Natural killer cell (primary cell): ENCODE measurements at regions not wholly inside any gene's neighbourhood (a gene's known extent, or its start where the extent isn't known, plus 50 kb on each side); places are given as distances from the start of the nearest gene placed in this dataset.

Experiments used
- ATAC-seq, 3 donors: fragments of 150-1000 bp in 2 of 3; fragments of 200-7000 bp in 1 of 3; cut with Tn5 transposase; 1 replicate in 1 of 3; 2 replicates in 2 of 3; pipeline ENCODE4 v1.10.0; 2021; ENCODE audit warnings: mild to moderate bottlenecking in 2 of 3, moderate library complexity in 2 of 3
- DNase-seq, 2 donors: peaks; one replicate each; pipeline versions ENCODE4 v3.0.0 to v3.0.0-alpha.2; 2013 to 2021; ENCODE audit warnings: mixed read lengths in 1 of 2
- H3K27ac ChIP-seq: one replicate; pipeline ENCODE4 v1.5.1; 2013; ENCODE audit warnings: mild to moderate bottlenecking, low read length
- H3K27me3 ChIP-seq: one replicate; pipeline ENCODE4 v1.6.1; 2013; ENCODE audit warnings: low read length; ENCODE audit not compliant: control insufficient read depth, insufficient read depth
- H3K36me3 ChIP-seq: one replicate; pipeline ENCODE4 v1.6.1; 2013; ENCODE audit warnings: low read length; ENCODE audit not compliant: control insufficient read depth, insufficient read depth
- H3K4me1 ChIP-seq: one replicate; pipeline ENCODE4 v1.6.1; 2013; ENCODE audit warnings: low read length; ENCODE audit not compliant: control insufficient read depth, insufficient read depth
- H3K4me3 ChIP-seq: one replicate; pipeline ENCODE4 v1.5.1; 2013; ENCODE audit warnings: low read length
- H3K9me3 ChIP-seq: one replicate; pipeline ENCODE4 v1.6.1; 2013; ENCODE audit warnings: low read length; ENCODE audit not compliant: control insufficient read depth, insufficient read depth
- H3K27ac Mint-ChIP-seq, 2 donors: one replicate each; pipeline ENCODE4 v1.8.0; 2022; ENCODE audit warnings: mild to moderate bottlenecking in 2 of 2, mixed read lengths in 2 of 2, moderate library complexity in 1 of 2
- H3K27me3 Mint-ChIP-seq, 2 donors: one replicate each; pipeline ENCODE4 v1.8.0; 2022; ENCODE audit warnings: low read depth in 2 of 2, mixed read lengths in 2 of 2
- H3K36me3 Mint-ChIP-seq: one replicate; pipeline ENCODE4 v1.8.0; 2022; ENCODE audit warnings: mixed read lengths
- H3K4me1 Mint-ChIP-seq, 2 donors: one replicate each; pipeline ENCODE4 v1.8.0; 2022; ENCODE audit warnings: mixed read lengths in 2 of 2
- H3K4me3 Mint-ChIP-seq: one replicate; pipeline ENCODE4 v1.8.0; 2022; ENCODE audit warnings: mild to moderate bottlenecking, moderate library complexity, mixed read lengths
- H3K9me3 Mint-ChIP-seq, 2 donors: one replicate each; pipeline ENCODE4 v1.8.0; 2022; ENCODE audit warnings: mixed read lengths in 2 of 2
- WGBS: methylation state at CpG from one replicate; pipeline ENCODE4 v1.1.7; 2013; ENCODE audit warnings: missing lambda C conversion rate; ENCODE audit not compliant: insufficient coverage; 5-methylcytosine and 5-hydroxymethylcytosine counted together
- intact Hi-C: fragments of 100-400 bp; cut with micrococcal nuclease; formaldehyde crosslinking; loops from one replicate; pipeline ENCODE4 v1.14.2; 2022
- TF ChIP-seq, protein P1 (sequence below): fragments of 200-600 bp; IDR thresholded peaks from one replicate; pipeline ENCODE4 v1.8.0; 2022; ENCODE audit warnings: antibody characterized with exemption

DNA sequence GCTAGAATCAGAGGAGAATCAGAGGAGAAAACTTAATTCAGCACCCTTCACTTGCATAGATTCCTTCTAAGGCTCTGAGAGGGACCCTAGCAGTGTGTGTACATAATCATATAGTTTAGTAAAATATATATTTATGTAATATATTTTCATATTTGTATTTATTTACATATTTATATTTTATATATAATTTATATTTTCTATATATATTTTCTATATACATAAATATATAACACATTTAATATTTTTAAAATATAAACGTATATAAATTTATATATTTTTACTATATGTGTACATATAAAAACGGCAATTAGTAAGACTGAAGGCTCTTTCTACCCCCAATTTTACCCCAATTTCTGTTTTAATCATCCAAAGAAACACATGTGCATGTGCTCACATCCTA, 80.3 kb downstream of the NXPE2 start:
- Histone ChIP-seq H3K9me3 (no peaks in the 10 kb centered on the region), H3K4me1 (no peaks in the 10 kb centered on the region), H3K4me3 (no peak overlapping the region), H3K36me3 (no peaks in the 10 kb centered on the region), H3K27me3 (no peaks in the 10 kb centered on the region), H3K27ac (no peak overlapping the region)
- no peak overlapping the region for H3K27ac Mint-ChIP-seq
- TF ChIP-seq, protein P1, sequence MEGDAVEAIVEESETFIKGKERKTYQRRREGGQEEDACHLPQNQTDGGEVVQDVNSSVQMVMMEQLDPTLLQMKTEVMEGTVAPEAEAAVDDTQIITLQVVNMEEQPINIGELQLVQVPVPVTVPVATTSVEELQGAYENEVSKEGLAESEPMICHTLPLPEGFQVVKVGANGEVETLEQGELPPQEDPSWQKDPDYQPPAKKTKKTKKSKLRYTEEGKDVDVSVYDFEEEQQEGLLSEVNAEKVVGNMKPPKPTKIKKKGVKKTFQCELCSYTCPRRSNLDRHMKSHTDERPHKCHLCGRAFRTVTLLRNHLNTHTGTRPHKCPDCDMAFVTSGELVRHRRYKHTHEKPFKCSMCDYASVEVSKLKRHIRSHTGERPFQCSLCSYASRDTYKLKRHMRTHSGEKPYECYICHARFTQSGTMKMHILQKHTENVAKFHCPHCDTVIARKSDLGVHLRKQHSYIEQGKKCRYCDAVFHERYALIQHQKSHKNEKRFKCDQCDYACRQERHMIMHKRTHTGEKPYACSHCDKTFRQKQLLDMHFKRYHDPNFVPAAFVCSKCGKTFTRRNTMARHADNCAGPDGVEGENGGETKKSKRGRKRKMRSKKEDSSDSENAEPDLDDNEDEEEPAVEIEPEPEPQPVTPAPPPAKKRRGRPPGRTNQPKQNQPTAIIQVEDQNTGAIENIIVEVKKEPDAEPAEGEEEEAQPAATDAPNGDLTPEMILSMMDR: no peak
- no peaks in the 10 kb centered on the region for H3K4me1 Mint-ChIP-seq
- no peak overlapping the region for H3K4me3 Mint-ChIP-seq
- no peaks in the 10 kb centered on the region for H3K36me3 Mint-ChIP-seq
- peaks cover 5 to 14% of the 10 kb centered on the region in 2 donors for H3K27me3 Mint-ChIP-seq
- DNase-seq: no peak
- H3K9me3 Mint-ChIP-seq: no peaks in the 10 kb centered on the region
- no peak for ATAC-seq
- 83% methylated on average over 1 of the region's 2 CpGs for WGBS
- intact Hi-C loops: no loop called here

DNA sequence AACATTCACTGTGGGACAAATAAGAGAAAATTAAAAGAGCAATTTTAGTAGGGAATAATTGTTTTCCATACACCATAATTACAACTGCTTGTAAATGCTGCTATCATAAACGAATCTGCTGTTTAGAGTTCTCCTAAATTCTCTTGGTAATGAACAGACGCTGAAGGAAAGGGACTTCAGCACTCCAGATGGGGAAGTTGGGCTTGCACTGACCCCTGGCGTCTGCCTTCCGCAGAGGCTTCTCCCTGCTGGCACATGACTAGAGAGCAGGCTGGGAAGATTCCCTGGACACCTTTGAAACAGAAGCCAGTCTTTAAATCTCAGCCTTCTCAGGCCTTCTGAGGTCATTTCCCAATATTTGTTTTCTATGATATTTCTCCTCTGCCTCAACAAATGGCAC, 84.1 kb downstream of the NXPE2 start:
- 4% methylated on average over 4 of the region's 4 CpGs for WGBS
- Histone ChIP-seq H3K9me3 (no peaks in the 10 kb centered on the region), H3K4me1 (no peaks in the 10 kb centered on the region), H3K27me3 (no peaks in the 10 kb centered on the region), H3K4me3 (no peak overlapping the region), H3K36me3 (no peaks in the 10 kb centered on the region), H3K27ac (no peak overlapping the region)
- peaks cover 21 to 23% of the 10 kb centered on the region in 2 donors for H3K27me3 Mint-ChIP-seq
- intact Hi-C loops: loop anchor here (5.0 kb wide), 1 partner anchor 410 kb away; no protein-coding TSS in a partner anchor
- no peaks in the 10 kb centered on the region for H3K9me3 Mint-ChIP-seq
- H3K36me3 Mint-ChIP-seq: no peaks in the 10 kb centered on the region
- H3K27ac Mint-ChIP-seq: no peak overlapping the region
- ATAC-seq (no peak), DNase-seq (peak in 1 of 2 donors; percentile 34)
- no peaks in the 10 kb centered on the region for H3K4me1 Mint-ChIP-seq
- no peak overlapping the region for H3K4me3 Mint-ChIP-seq
- TF ChIP-seq, protein P1: no peak

DNA sequence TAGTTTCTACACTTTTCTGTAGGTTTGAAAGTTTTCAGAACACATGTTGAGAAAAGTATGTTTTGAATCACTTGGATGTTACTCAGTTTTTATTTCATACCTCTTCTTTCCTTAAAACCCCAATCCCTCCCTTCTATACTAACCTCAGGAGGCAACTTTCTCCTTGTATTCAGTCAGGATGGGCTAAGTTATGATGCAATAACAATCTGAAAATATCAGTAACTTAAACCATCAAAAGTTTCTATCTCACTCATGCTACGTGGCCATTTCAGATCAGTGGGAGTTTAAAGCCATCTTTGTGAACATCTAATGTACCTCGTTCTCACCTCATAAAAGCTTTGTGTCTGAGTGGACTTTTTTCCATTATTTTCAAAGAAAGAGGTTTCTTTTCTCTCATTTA, 86.2 kb downstream of the NXPE2 start:
- Histone ChIP-seq H3K9me3 (no peaks in the 10 kb centered on the region), H3K27ac (no peak overlapping the region), H3K36me3 (no peaks in the 10 kb centered on the region), H3K27me3 (no peaks in the 10 kb centered on the region), H3K4me3 (no peak overlapping the region), H3K4me1 (no peaks in the 10 kb centered on the region)
- DNase-seq (no peak), ATAC-seq (no peak)
- Mint-ChIP-seq H3K36me3 (no peaks in the 10 kb centered on the region), H3K9me3 (no peaks in the 10 kb centered on the region), H3K27ac (no peak overlapping the region), H3K4me3 (no peak overlapping the region), H3K27me3 (peaks cover 12 to 16% of the 10 kb centered on the region in 2 donors), H3K4me1 (no peaks in the 10 kb centered on the region)
- intact Hi-C loops: loop anchor here (5.0 kb wide), 1 partner anchor 412 kb away; no protein-coding TSS in a partner anchor
- WGBS: 80% methylated on average over 2 of the region's 2 CpGs
- TF ChIP-seq, protein P1: no peak

DNA sequence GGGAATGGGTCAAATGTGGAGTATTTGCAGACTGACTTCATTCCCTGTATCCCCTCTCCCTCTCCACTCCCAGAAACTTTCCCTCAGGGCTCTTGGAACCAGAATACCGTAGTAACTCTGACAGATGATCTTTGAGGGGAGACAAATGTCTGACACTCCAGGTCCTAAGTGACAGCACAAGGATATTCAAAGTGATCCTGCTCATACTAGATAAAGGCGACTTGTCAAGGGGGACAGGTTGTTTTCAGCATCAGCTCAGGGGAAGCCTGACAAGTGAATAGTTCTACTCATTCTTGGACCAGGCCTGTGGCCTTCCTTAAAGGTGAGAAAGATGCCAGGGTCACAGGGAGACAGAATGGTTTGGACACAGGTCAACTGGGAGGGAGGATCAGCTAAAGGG, 92.8 kb downstream of the NXPE2 start:
- peaks cover under 1 to 8% of the 10 kb centered on the region in 2 donors for H3K27me3 Mint-ChIP-seq
- WGBS: 85% methylated on average over 2 of the region's 2 CpGs
- DNase-seq: no peak
- no peak for ATAC-seq
- Histone ChIP-seq H3K27me3 (no peaks in the 10 kb centered on the region), H3K4me1 (no peaks in the 10 kb centered on the region), H3K27ac (no peak overlapping the region), H3K4me3 (no peak overlapping the region), H3K9me3 (no peaks in the 10 kb centered on the region), H3K36me3 (no peaks in the 10 kb centered on the region)
- no peak overlapping the region for H3K27ac Mint-ChIP-seq
- no peak overlapping the region for H3K4me3 Mint-ChIP-seq
- no peaks in the 10 kb centered on the region for H3K4me1 Mint-ChIP-seq
- TF ChIP-seq, protein P1: no peak
- intact Hi-C loops: no loop called here
- no peaks in the 10 kb centered on the region for H3K36me3 Mint-ChIP-seq
- H3K9me3 Mint-ChIP-seq: no peaks in the 10 kb centered on the region
